Thoracic aorta (tissue), 2 donors: ENCODE measurements at regions not wholly inside any gene's neighbourhood (a gene's known extent, or its start where the extent isn't known, plus 50 kb on each side); places are given as distances from the start of the nearest gene placed in this dataset.
A peak's percentile ranks its signal among the peaks of the same experiment; 100 is the strongest.

Experiments used
- ATAC-seq: fragments of 150-250 bp; one replicate; pipeline ENCODE4 v1.8.0; 2017; ENCODE audit warnings: low read depth; ENCODE audit not compliant: insufficient number of reproducible peaks, low FRiP score
- DNase-seq: peaks from one replicate; pipeline ENCODE4 v3.0.0-alpha.2; 2020; ENCODE audit warnings: low spot score
- H3K27ac ChIP-seq, 2 donors: fragments of 200-600 bp; sonication (generic); 1 replicate in 1 of 2; 2 replicates in 1 of 2; pipeline ENCODE4 v1.5.1; 2016; ENCODE audit warnings: mild to moderate bottlenecking in 2 of 2, moderate library complexity in 2 of 2
- H3K27me3 ChIP-seq: fragments of 200-600 bp; sonication (generic); replicated peaks from 2 replicates; pipeline ENCODE4 v1.6.0; 2016; ENCODE audit warnings: mild to moderate bottlenecking; ENCODE audit not compliant: insufficient read depth
- H3K36me3 ChIP-seq: fragments of 200-600 bp; sonication (generic); one replicate; pipeline ENCODE4 v1.5.1; 2016
- H3K4me1 ChIP-seq, 2 donors: fragments of 200-600 bp; sonication (generic); 1 replicate in 1 of 2; 2 replicates in 1 of 2; pipeline versions ENCODE4 v1.5.1 to v1.6.0; 2016; ENCODE audit warnings: low read depth in 2 of 2, mild to moderate bottlenecking in 1 of 2; ENCODE audit not compliant: control insufficient read depth in 1 of 2
- H3K4me3 ChIP-seq: fragments of 200-600 bp; sonication (generic); 2 replicates; pipeline ENCODE4 v1.5.1; 2016; ENCODE audit warnings: mild to moderate bottlenecking
- H3K9me3 ChIP-seq: fragments of 200-600 bp; sonication (generic); 2 replicates; pipeline ENCODE4 v1.5.1; 2016
- TF ChIP-seq, protein P1 (sequence below): fragments of 200-600 bp; sonication (generic); IDR thresholded peaks from one replicate; pipeline ENCODE4 v1.5.1; 2019; ENCODE audit warnings: antibody characterized with exemption

- Histone ChIP-seq H3K27ac (no peak overlapping the region), H3K4me1 (peaks cover 22 to 36% of the 10 kb centered on the region in 2 donors), H3K4me3 (no peak overlapping the region), H3K36me3 (no peaks in the 10 kb centered on the region), H3K9me3 (no peaks in the 10 kb centered on the region), H3K27me3 (no peaks in the 10 kb centered on the region)
- ATAC-seq (no peak), DNase-seq (no peak)
- TF ChIP-seq, protein P1, sequence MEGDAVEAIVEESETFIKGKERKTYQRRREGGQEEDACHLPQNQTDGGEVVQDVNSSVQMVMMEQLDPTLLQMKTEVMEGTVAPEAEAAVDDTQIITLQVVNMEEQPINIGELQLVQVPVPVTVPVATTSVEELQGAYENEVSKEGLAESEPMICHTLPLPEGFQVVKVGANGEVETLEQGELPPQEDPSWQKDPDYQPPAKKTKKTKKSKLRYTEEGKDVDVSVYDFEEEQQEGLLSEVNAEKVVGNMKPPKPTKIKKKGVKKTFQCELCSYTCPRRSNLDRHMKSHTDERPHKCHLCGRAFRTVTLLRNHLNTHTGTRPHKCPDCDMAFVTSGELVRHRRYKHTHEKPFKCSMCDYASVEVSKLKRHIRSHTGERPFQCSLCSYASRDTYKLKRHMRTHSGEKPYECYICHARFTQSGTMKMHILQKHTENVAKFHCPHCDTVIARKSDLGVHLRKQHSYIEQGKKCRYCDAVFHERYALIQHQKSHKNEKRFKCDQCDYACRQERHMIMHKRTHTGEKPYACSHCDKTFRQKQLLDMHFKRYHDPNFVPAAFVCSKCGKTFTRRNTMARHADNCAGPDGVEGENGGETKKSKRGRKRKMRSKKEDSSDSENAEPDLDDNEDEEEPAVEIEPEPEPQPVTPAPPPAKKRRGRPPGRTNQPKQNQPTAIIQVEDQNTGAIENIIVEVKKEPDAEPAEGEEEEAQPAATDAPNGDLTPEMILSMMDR, result no peak
These were observed 132.3 kb downstream of the C12orf75 start for GRCh38 chr12:105462831-105463230.

DNA sequence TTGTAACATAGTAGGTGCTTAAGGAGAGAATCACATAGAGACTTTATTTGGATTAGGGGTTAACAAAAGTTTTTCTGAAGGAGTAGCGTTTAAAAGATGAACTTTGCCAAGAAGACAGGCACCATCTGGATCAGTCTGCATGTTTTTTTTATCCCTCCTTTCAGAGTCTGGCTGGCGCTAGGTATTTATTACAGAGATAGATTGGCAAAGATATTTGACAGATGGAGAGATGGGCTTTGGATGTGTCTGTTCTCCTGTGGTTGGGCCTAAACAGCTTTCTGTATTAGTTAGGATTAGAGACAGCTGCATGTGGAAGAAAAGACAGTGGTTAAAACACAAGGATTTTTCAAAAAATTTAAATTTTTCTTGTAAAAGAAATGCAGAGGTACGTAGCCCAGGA is 133.9 kb downstream of the C12orf75 start:
- Histone ChIP-seq H3K27me3 (no peaks in the 10 kb centered on the region), H3K4me1 (peaks cover 26 to 52% of the 10 kb centered on the region in 2 donors), H3K9me3 (no peaks in the 10 kb centered on the region), H3K27ac (no peak overlapping the region), H3K4me3 (no peak overlapping the region), H3K36me3 (no peaks in the 10 kb centered on the region)
- TF ChIP-seq, protein P1, result no peak
- DNase-seq (no peak), ATAC-seq (no peak)

DNA sequence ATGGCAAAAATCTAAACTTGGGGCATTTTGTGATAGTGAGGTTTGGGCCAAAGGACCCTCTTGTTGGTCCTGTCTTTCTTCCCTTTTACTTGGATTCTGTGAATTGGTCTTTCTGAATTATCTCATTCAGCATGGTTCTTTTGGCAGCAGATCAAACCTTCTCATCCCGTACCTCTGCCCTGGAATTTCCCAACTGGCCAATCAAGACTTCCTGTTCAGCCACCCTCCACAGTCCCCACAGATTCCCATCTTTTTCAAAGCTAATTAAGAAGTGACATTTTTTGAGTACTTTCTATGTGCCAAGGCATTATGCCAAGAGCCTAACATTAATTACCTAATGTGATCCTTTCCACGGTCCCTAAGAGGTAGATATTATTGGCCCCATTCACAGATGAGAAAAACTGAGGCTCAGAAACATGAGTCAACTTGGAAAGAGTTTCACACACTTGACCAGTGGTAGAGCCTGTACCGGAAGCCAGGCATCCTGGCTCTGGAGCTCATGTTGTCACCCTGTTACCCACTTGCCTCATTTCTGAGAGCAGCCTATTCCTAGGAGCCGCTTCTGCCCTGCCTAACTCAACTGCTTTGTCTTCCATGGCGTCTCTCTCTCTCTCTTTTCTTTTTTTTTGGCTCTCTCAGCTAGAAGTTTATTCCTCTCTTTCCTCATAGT is 135.9 kb downstream of the C12orf75 start:
- Histone ChIP-seq H3K4me1 (peaks cover 21 to 45% of the 10 kb centered on the region in 2 donors), H3K27ac (peak overlapping the region; percentile 63 to 75), H3K36me3 (no peaks in the 10 kb centered on the region), H3K4me3 (no peak overlapping the region), H3K9me3 (no peaks in the 10 kb centered on the region), H3K27me3 (no peaks in the 10 kb centered on the region)
- DNase-seq, result no peak
- TF ChIP-seq, protein P1, result no peak
- ATAC-seq, result peak; percentile 27

- H3K4me1 ChIP-seq, result peaks cover 21 to 45% of the 10 kb centered on the region in 2 donors
- peak; percentile 33 for ATAC-seq
- no peaks in the 10 kb centered on the region for H3K27me3 ChIP-seq
- H3K27ac ChIP-seq, result peak overlapping the region; percentile 63 to 75
- no peak overlapping the region for H3K4me3 ChIP-seq
- no peak for DNase-seq
- H3K9me3 ChIP-seq, result no peaks in the 10 kb centered on the region
- TF ChIP-seq, protein P1, result no peak
- H3K36me3 ChIP-seq, result no peaks in the 10 kb centered on the region
These were observed 136.6 kb downstream of the C12orf75 start for GRCh38 chr12:105466901-105467598.

DNA sequence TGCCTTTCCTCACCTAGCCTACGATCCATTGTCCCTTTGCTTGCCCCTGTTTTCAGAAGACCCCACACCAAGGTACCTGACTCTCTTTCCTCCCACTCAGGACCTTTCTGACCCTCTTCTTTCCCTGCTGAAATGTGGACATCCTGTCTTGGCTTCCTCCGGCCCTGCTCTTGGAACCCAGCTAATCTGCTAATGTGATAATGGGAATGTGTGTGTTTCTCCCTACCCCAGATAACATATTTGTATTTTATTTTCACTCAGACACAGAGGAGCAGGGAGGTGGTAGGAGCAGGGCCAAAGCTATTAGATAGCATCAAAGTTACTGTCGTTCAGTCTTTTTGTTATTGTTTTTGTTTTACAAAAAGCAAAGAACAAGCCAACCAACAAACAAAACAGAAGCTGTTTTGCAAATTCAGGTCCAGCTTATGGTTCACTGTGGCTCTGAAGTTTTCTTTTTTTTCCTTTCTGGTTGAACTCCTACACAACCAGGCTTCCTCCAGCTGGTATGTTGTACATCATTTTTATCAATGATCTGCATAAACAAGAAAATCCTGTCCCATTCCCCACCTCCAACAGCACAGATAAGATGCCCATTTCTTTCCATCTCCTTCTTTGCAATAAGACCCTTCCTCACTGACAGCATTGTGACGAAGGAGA is 137.3 kb downstream of the C12orf75 start:
- ATAC-seq (no peak), DNase-seq (no peak)
- TF ChIP-seq, protein P1, result no peak
- Histone ChIP-seq H3K27me3 (no peaks in the 10 kb centered on the region), H3K4me1 (peaks cover 21 to 45% of the 10 kb centered on the region in 2 donors), H3K27ac (peak overlapping the region; percentile 63 to 75), H3K36me3 (no peaks in the 10 kb centered on the region), H3K9me3 (no peaks in the 10 kb centered on the region), H3K4me3 (no peak overlapping the region)
